Endothelial cell of umbilical vein (primary cell): ENCODE measurements at regions not wholly inside any gene's neighbourhood (a gene's known extent, or its start where the extent isn't known, plus 50 kb on each side); places are given as distances from the start of the nearest gene placed in this dataset.

ENCODE experiments used
- BruUV-seq: library from RNA; stranded (reverse); fragments of 400-500 nt; replicated peaks from 2 replicates; lab custom pipeline; 2021; lab: Mats Ljungman, UMichigan
- CTCF ChIA-PET: fragments of 300-600, 350-600 bp; sonication (Branson Sonifier 250); formaldehyde crosslinking; loops from one replicate; lab custom pipeline; 2021; ENCODE audit warnings: antibody characterized with exemption, inconsistent platforms; lab: Charles Lee
- POLR2A ChIA-PET: fragments of 300-600, 350-600 bp; sonication (Branson Sonifier 250); formaldehyde crosslinking; loops from one replicate; lab custom pipeline; 2021; ENCODE audit warnings: antibody characterized with exemption, inconsistent platforms; lab: Charles Lee
- DNase-seq: peaks from one replicate; pipeline ENCODE4 v3.0.0-alpha.2; 2011; ENCODE audit warnings: low read depth, low spot score
- FAIRE-seq: peaks from 2 replicates; lab custom pipeline; 2011; peaks lifted over from hg19 to GRCh38; lab: Jason Lieb, UNC
- H2AFZ ChIP-seq: 2 replicates; pipeline ENCODE4 v1.6.0; 2012; ENCODE audit warnings: low read depth, low read length, control low read depth, inconsistent platforms
- H3K27ac ChIP-seq: 2 replicates; pipeline ENCODE4 v1.5.1; 2011; ENCODE audit warnings: low read depth, mild to moderate bottlenecking, control low read depth, low read length, moderate library complexity; ENCODE audit not compliant: insufficient read depth
- H3K27me3 ChIP-seq, 2 experiments: 2 replicates each; pipeline versions ENCODE4 v1.6.0 to v1.6.1; 2011; ENCODE audit warnings: low read length in 2 of 2, mixed read lengths in 1 of 2; ENCODE audit not compliant: control insufficient read depth in 2 of 2, insufficient read depth in 2 of 2
- H3K36me3 ChIP-seq, 2 experiments: 2 replicates in 1 of 2; 3 replicates in 1 of 2; pipeline ENCODE4 v1.5.1; 2011; ENCODE audit warnings: low read length in 2 of 2, mild to moderate bottlenecking in 1 of 2, moderate library complexity in 1 of 2; ENCODE audit not compliant: control insufficient read depth in 2 of 2, insufficient read depth in 2 of 2; ENCODE audit errors: extremely low read depth in 1 of 2
- H3K4me1 ChIP-seq: 3 replicates; pipeline ENCODE4 v1.5.1; 2011; ENCODE audit warnings: mild to moderate bottlenecking, low read length; ENCODE audit not compliant: control insufficient read depth, insufficient read depth; ENCODE audit errors: extremely low read depth
- H3K4me2 ChIP-seq: 2 replicates; pipeline ENCODE4 v1.6.1; 2011; ENCODE audit warnings: low read length, control low read depth, mixed read lengths; ENCODE audit not compliant: insufficient read depth
- H3K4me3 ChIP-seq, 3 experiments: fragments of 200-600 bp in 1 of 3; sonication (generic), shearing (Covaris generic) in 1 of 3; replicated peaks in 1 of 3; 2 replicates each; pipeline ENCODE4 v1.5.1; 2011 to 2016; ENCODE audit warnings: control low read depth in 3 of 3, low read length in 3 of 3, mild to moderate bottlenecking in 2 of 3, inconsistent platforms in 1 of 3, low read depth in 1 of 3, moderate library complexity in 1 of 3; ENCODE audit not compliant: insufficient read depth in 1 of 3
- H3K79me2 ChIP-seq: 2 replicates; pipeline ENCODE4 v1.6.0; 2012; ENCODE audit warnings: low read length, inconsistent platforms; ENCODE audit not compliant: control insufficient read depth, insufficient read depth
- H3K9ac ChIP-seq: replicated peaks from 2 replicates; pipeline ENCODE3; 2011; ENCODE audit warnings: low read length, control low read depth; ENCODE audit not compliant: insufficient read depth; ENCODE audit errors: extremely low read depth
- H3K9me1 ChIP-seq: replicated peaks from 3 replicates; pipeline ENCODE4 v1.6.0; 2011; ENCODE audit warnings: mild to moderate bottlenecking, low read length; ENCODE audit not compliant: control insufficient read depth, insufficient read depth; ENCODE audit errors: extremely low read depth
- H3K9me3 ChIP-seq: replicated peaks from 2 replicates; pipeline ENCODE4 v1.5.1; 2012; ENCODE audit warnings: low read length, inconsistent platforms; ENCODE audit not compliant: control insufficient read depth, insufficient read depth
- H4K20me1 ChIP-seq: replicated peaks from 2 replicates; pipeline ENCODE3; 2011; ENCODE audit warnings: mild to moderate bottlenecking, low read length; ENCODE audit not compliant: control insufficient read depth, insufficient read depth; ENCODE audit errors: extremely low read depth
- EZH2 ChIP-seq: IDR thresholded peaks from 2 replicates; pipeline ENCODE4 v1.6.1; 2012; ENCODE audit warnings: borderline replicate concordance, low read depth, mild to moderate bottlenecking, moderate library complexity, low read length, inconsistent platforms; ENCODE audit not compliant: severe bottlenecking
- FOS ChIP-seq: IDR thresholded peaks from 2 replicates; pipeline ENCODE4 v1.6.1; 2011; ENCODE audit warnings: mild to moderate bottlenecking, low read length, moderate library complexity, borderline replicate concordance; ENCODE audit not compliant: insufficient read depth
- GATA2 ChIP-seq: IDR thresholded peaks from 2 replicates; pipeline ENCODE4 v1.7.0; 2011; ENCODE audit warnings: low read depth, mild to moderate bottlenecking, moderate library complexity, mixed read lengths, low read length; ENCODE audit not compliant: insufficient read length, insufficient read depth
- JUN ChIP-seq: IDR thresholded peaks from 2 replicates; pipeline ENCODE4 v1.6.1; 2011; ENCODE audit warnings: borderline replicate concordance, low read depth; ENCODE audit not compliant: insufficient read length, insufficient read depth
- MYC ChIP-seq: IDR thresholded peaks from one replicate; pipeline ENCODE4 v1.6.1; 2011; ENCODE audit warnings: mild to moderate bottlenecking, low read depth, low read length
- POLR2A ChIP-seq: IDR thresholded peaks from 2 replicates; pipeline ENCODE4 v1.6.1; 2012; ENCODE audit warnings: low read depth, mild to moderate bottlenecking, control low read depth, low read length
- POLR2AphosphoS5 ChIP-seq: IDR thresholded peaks from 2 replicates; pipeline ENCODE4 v1.6.1; 2012; ENCODE audit warnings: low read depth, mild to moderate bottlenecking, control low read depth, low read length, moderate library complexity; ENCODE audit not compliant: insufficient read depth
- dilution Hi-C: fragments of 300-500 bp; cut with MboI; formaldehyde crosslinking; loops from one replicate; pipeline ENCODE4 v1.15.0; 2019; ENCODE audit warnings: low sequenced_read_pairs; ENCODE audit not compliant: extremely low pct_ligation_motif_present
- intact Hi-C: fragments of 100-400 bp; cut with micrococcal nuclease; formaldehyde crosslinking; loops from one replicate; pipeline ENCODE4 v1.10.0; 2022
- TF ChIP-seq, protein P1 (sequence below), 2 donors: IDR thresholded peaks; 1 replicate in 1 of 2; 2 replicates in 1 of 2; pipeline ENCODE4 v1.5.1; 2011; ENCODE audit warnings: low read length in 2 of 2, mild to moderate bottlenecking in 2 of 2, moderate library complexity in 2 of 2, control low read depth in 1 of 2, inconsistent platforms in 1 of 2, low read depth in 1 of 2; ENCODE audit not compliant: insufficient read depth in 1 of 2; ENCODE audit errors: extremely low read depth in 1 of 2
- TF ChIP-seq, protein P2 (sequence below): IDR thresholded peaks from 2 replicates; pipeline ENCODE4 v1.6.1; 2011; ENCODE audit not compliant: insufficient read depth, insufficient read length

DNA sequence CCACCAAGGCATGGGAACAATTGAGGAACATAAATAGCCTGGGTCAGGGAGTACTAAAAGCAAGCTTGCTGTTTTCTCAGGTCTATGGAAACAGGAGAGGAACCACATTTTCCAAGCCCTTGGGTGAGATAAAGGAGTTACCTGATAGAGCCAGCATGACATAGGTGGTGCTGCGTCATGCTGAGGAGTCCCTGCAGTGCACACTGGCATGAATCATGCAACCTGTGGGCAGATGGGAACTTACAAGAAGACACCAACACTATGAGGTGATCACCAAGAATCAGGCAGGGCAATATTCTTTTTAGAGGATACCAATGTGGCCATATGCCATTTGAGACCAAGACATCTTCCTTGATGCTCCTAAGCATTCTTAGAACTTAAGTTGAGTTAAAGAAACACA is 531.8 kb downstream of the ZEB2 start:
- no peak for DNase-seq
- POLR2A ChIA-PET, result no interaction called here
- intact Hi-C loops (no loop called here), dilution Hi-C loops (no loop called here)
- no TSS peak for BruUV-seq
- Histone ChIP-seq H3K9ac (no peak overlapping the region), H3K27me3 (no peaks in the 10 kb centered on the region), H3K36me3 (no peaks in the 10 kb centered on the region), H3K27ac (no peak overlapping the region), H3K4me2 (no peak overlapping the region), H3K79me2 (no peaks in the 10 kb centered on the region), H3K9me1 (no peaks in the 10 kb centered on the region), H3K4me3 (no peak overlapping the region), H2AFZ (no peak overlapping the region), H4K20me1 (no peaks in the 10 kb centered on the region), H3K9me3 (no peaks in the 10 kb centered on the region), H3K4me1 (no peaks in the 10 kb centered on the region)
- no peak for FAIRE-seq
- CTCF ChIA-PET, result no interaction called here
- TF ChIP-seq EZH2 (no peak), MYC (no peak), JUN (no peak), GATA2 (no peak), POLR2A (no peak), POLR2AphosphoS5 (no peak), FOS (no peak)
- TF ChIP-seq, protein P1, sequence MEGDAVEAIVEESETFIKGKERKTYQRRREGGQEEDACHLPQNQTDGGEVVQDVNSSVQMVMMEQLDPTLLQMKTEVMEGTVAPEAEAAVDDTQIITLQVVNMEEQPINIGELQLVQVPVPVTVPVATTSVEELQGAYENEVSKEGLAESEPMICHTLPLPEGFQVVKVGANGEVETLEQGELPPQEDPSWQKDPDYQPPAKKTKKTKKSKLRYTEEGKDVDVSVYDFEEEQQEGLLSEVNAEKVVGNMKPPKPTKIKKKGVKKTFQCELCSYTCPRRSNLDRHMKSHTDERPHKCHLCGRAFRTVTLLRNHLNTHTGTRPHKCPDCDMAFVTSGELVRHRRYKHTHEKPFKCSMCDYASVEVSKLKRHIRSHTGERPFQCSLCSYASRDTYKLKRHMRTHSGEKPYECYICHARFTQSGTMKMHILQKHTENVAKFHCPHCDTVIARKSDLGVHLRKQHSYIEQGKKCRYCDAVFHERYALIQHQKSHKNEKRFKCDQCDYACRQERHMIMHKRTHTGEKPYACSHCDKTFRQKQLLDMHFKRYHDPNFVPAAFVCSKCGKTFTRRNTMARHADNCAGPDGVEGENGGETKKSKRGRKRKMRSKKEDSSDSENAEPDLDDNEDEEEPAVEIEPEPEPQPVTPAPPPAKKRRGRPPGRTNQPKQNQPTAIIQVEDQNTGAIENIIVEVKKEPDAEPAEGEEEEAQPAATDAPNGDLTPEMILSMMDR (IDR thresholded peaks at IDR 0.05; ENCODE audit: extremely low read depth in 1 of 2, insufficient read depth in 1 of 2, low read depth in 1 of 2, low read length in 2 of 2), result no peak
- TF ChIP-seq, protein P2, sequence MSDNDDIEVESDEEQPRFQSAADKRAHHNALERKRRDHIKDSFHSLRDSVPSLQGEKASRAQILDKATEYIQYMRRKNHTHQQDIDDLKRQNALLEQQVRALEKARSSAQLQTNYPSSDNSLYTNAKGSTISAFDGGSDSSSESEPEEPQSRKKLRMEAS, result no peak
